Endothelial cell (in vitro differentiated cells): ENCODE measurements at regions not wholly inside any gene's neighbourhood (a gene's known extent, or its start where the extent isn't known, plus 50 kb on each side); places are given as distances from the start of the nearest gene placed in this dataset.

ENCODE experiments used
- DNase-seq: peaks from one replicate; pipeline ENCODE4 v3.0.0; 2021; ENCODE audit warnings: low spot score
- H3K27ac Mint-ChIP-seq: one replicate; pipeline ENCODE4 v1.8.0; 2021; ENCODE audit warnings: mixed read lengths, inconsistent platforms; ENCODE audit not compliant: unreplicated experiment
- H3K27me3 Mint-ChIP-seq: one replicate; pipeline ENCODE4 v1.8.0; 2021; ENCODE audit warnings: mild to moderate bottlenecking, moderate library complexity, mixed read lengths, inconsistent platforms; ENCODE audit not compliant: unreplicated experiment
- H3K36me3 Mint-ChIP-seq: one replicate; pipeline ENCODE4 v1.8.0; 2021; ENCODE audit warnings: mild to moderate bottlenecking, low read depth, mixed read lengths, inconsistent platforms; ENCODE audit not compliant: unreplicated experiment
- H3K4me1 Mint-ChIP-seq: one replicate; pipeline ENCODE4 v1.8.0; 2021; ENCODE audit warnings: mild to moderate bottlenecking, mixed read lengths, inconsistent platforms; ENCODE audit not compliant: unreplicated experiment
- H3K4me3 Mint-ChIP-seq: one replicate; pipeline ENCODE4 v1.8.0; 2021; ENCODE audit warnings: mild to moderate bottlenecking, mixed read lengths, inconsistent platforms; ENCODE audit not compliant: unreplicated experiment
- H3K9me3 Mint-ChIP-seq: one replicate; pipeline ENCODE4 v1.8.0; 2021; ENCODE audit warnings: mixed read lengths, inconsistent platforms; ENCODE audit not compliant: unreplicated experiment
- CTCF ChIP-seq: fragments of 200-600 bp; sonication (generic); IDR thresholded peaks from one replicate; pipeline ENCODE4 v1.5.0; 2021; ENCODE audit warnings: antibody characterized with exemption; ENCODE audit not compliant: unreplicated experiment

- DNase-seq: no peak
- no peak for TF ChIP-seq CTCF
These were observed 314.9 kb upstream of the NECTIN3 start for GRCh38 chr3:110756705-110757104.

GRCh38 chr3:110758208-110758607 is 313.4 kb upstream of the NECTIN3 start:
- H3K9me3 Mint-ChIP-seq: no peaks in the 10 kb centered on the region
- H3K27me3 Mint-ChIP-seq: no peaks in the 10 kb centered on the region
- no peak for TF ChIP-seq CTCF
- DNase-seq: no peak
- no peak overlapping the region for H3K4me3 Mint-ChIP-seq
- no peaks in the 10 kb centered on the region for H3K36me3 Mint-ChIP-seq
- H3K27ac Mint-ChIP-seq: no peak overlapping the region
- no peaks in the 10 kb centered on the region for H3K4me1 Mint-ChIP-seq

More at GRCh38 chr3:110756705-110757104, 314.9 kb upstream of the NECTIN3 start:
- Mint-ChIP-seq H3K36me3 (no peaks in the 10 kb centered on the region), H3K9me3 (no peaks in the 10 kb centered on the region), H3K27me3 (no peaks in the 10 kb centered on the region), H3K27ac (no peak overlapping the region), H3K4me3 (no peak overlapping the region), H3K4me1 (no peaks in the 10 kb centered on the region)

- no peaks in the 10 kb centered on the region for H3K9me3 Mint-ChIP-seq
- H3K4me1 Mint-ChIP-seq: no peaks in the 10 kb centered on the region
- no peak for TF ChIP-seq CTCF
- H3K36me3 Mint-ChIP-seq: no peaks in the 10 kb centered on the region
- no peak overlapping the region for H3K27ac Mint-ChIP-seq
- no peaks in the 10 kb centered on the region for H3K27me3 Mint-ChIP-seq
- no peak for DNase-seq
- no peak overlapping the region for H3K4me3 Mint-ChIP-seq
These were observed 304.5 kb upstream of the NECTIN3 start for GRCh38 chr3:110767156-110767555.

- Mint-ChIP-seq H3K27ac (no peak overlapping the region), H3K4me3 (no peak overlapping the region), H3K9me3 (no peaks in the 10 kb centered on the region), H3K4me1 (no peaks in the 10 kb centered on the region), H3K36me3 (no peaks in the 10 kb centered on the region), H3K27me3 (no peaks in the 10 kb centered on the region)
- no peak for TF ChIP-seq CTCF
- DNase-seq: no peak
These were observed 303.8 kb upstream of the NECTIN3 start for GRCh38 chr3:110767838-110768237.

- Mint-ChIP-seq H3K4me3 (no peak overlapping the region), H3K27me3 (no peaks in the 10 kb centered on the region), H3K4me1 (no peaks in the 10 kb centered on the region), H3K27ac (no peak overlapping the region), H3K36me3 (no peaks in the 10 kb centered on the region), H3K9me3 (no peaks in the 10 kb centered on the region)
- DNase-seq: no peak
- TF ChIP-seq CTCF: no peak
These were observed 298.1 kb upstream of the NECTIN3 start for GRCh38 chr3:110773413-110773954.
